NCI-H2081 (cell line): ENCODE measurements at regions not wholly inside any gene's neighbourhood (a gene's known extent, or its start where the extent isn't known, plus 50 kb on each side); places are given as distances from the start of the nearest gene placed in this dataset.

Experiments
- DNase-seq, 2 experiments: peaks; one replicate each; lab custom pipeline; 2025; lab: John Stamatoyannopoulos, UW

- DNase-seq, result no peak
Observed at GRCh38 chr3:148585671-148586379, 111.9 kb upstream of the AGTR1 start.

- DNase-seq, result no peak
Observed at GRCh38 chr3:148588291-148588690, 109.4 kb upstream of the AGTR1 start.

DNA sequence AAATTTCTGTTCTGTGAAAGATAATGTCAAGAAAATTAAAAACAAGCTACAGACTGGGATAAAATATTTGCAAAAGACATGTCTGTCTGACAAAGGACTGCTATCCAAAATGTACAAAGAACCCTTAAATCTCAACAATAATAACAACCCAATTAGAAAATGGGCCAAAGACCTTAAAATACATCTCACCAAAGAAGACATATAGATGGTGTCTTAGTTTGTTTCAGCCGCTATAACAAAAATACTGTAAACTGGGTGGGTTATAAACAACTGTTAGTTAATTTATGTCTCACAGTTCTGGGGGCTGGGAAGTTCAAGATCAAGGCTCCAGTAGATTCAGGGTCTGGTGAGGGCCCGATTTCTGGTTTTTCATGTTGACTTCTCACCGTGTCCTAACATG, 106.2 kb upstream of the AGTR1 start:
- DNase-seq, result no peak

DNA sequence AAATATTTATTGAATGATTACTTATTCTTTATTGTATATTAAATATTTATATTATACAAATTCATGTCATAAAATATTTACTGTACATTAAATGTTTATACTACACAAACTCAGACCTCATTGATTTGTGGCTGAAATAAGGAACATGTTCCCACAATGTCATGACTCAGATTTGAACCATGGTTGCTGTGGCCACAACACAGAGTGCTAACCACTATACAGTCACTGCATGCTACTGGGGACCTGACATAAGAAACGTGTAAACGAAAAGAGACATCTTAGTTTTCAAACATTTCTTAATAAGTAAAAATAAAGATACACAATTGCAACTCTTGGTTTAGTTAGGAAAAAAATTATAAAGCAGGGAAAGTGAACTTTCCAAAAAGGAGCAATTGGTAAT, 99.1 kb upstream of the AGTR1 start:
- DNase-seq, result no peak

DNA sequence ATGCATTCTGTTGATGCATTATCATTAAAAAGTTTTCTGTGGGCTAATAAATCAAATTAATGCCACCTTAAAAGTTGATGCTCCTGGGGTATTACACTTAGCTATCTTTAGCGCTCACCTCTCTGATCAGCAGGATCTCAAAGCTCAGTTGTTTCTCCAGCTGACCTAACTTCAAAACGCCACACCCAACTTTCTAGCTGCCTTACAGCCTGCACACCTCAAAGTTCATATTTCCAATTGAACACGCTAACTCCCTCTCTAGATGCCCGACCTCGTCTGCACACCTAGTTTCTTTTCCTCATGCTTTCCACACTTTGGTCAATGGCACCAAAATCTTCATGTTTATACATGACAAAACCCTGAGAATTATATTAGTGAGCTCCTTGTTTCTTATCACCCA, 98.2 kb upstream of the AGTR1 start:
- DNase-seq, result no peak

DNA sequence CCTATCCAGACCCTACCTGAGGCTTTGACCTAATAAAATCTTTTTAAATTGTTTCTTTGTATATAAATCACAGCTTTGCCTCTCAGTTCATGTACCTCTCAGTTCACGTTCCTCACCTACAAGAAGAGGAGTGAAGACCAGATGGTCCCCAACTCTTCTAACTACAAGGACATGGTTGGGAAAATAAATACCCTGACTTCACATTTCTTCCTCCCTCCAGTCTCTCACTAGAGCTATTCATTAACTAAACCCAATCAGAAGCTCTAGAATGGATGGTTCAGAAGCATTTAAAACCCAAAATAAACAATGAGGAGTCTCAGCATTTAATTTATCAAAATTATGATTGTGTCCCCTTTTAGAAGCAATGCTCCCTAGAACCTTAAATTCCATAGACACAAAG, 97.3 kb upstream of the AGTR1 start:
- no peak for DNase-seq

- DNase-seq, result peak; percentile 40 to 80
Observed at GRCh38 chr3:148600902-148601765, 96.6 kb upstream of the AGTR1 start.

- DNase-seq, result no peak
Observed at GRCh38 chr3:148601766-148602685, 95.7 kb upstream of the AGTR1 start.

DNA sequence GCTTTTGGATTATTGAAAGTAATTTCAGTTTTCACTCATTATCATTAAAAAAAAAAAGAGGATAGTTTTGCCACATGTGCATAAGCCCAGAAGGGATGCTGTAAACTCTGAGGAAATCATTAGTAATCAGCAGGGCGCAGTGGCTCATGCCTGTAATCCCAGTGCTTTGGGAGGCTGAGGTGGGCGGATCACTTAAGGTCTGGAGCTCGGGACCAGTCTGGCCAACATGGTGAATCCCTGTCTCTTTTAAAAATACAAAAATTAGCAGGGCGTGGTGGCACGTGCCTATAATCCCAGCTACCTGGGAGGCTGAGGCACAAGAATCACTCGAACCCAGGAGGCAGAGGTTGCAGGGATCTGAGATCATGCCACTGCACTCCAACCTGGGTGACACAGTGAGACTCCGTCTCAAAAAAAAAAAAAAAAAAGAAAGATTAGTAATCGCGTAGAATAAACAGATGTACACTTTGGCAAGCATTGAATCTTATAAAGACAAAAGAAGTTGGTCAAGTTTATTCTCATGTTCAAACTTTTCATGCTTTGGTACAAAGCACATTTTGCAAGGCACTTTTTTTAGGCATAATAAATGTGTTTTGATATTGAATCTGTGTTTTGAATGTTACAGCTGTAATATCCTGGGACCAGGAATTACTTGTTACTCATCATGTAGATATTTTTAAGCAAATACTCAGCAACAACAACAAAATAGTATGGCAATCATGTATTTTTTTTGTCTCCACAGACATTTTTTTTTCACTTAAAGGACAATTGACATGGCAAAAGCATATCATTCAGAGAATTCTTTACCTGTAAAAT, 93.2 kb upstream of the AGTR1 start:
- DNase-seq, result no peak

DNA sequence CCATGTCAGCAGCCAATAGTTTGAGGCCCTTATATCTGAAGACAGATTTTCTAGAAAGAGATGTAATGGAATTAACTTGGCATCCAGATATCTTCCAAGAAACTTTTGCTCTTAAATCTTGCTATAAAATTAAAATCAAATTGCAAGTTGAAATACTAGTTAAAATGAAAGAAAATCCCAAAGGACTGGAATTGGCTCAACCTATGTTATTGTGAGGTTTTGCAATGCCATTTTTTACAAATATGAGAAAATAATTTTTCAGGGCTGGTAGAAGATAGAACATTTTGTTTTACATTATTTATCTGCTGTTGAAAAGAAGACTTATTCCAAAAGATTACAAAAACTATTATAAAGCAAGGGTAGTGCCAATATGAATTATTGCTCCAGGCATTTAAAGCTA, 92.2 kb upstream of the AGTR1 start:
- no peak for DNase-seq

DNA sequence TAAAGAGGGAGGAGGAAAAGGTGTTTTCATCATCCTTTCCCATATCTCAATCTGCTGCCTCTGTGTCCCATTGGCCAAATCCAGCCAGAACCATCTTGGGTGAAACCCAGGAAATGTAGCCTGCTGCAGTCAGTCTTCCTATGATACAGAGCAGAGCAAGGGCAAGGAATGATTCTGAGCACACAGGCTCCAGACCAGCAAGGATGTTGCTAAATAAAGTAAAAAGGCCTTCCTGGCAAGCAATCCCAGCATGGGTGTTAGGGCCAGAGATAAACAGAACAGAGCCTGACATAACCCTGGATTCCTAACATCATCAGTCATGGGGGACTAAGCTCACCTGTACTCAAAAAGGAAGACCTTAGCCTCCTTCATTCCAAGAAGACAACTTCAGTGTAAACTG, 90.7 kb upstream of the AGTR1 start:
- no peak for DNase-seq

GRCh38 chr3:148607491-148607890, 90.2 kb upstream of the AGTR1 start:
- DNase-seq, result no peak

- no peak for DNase-seq
Observed at GRCh38 chr3:148612278-148612677, 85.4 kb upstream of the AGTR1 start.

GRCh38 chr3:148615382-148615781, 82.3 kb upstream of the AGTR1 start:
- DNase-seq, result no peak

DNA sequence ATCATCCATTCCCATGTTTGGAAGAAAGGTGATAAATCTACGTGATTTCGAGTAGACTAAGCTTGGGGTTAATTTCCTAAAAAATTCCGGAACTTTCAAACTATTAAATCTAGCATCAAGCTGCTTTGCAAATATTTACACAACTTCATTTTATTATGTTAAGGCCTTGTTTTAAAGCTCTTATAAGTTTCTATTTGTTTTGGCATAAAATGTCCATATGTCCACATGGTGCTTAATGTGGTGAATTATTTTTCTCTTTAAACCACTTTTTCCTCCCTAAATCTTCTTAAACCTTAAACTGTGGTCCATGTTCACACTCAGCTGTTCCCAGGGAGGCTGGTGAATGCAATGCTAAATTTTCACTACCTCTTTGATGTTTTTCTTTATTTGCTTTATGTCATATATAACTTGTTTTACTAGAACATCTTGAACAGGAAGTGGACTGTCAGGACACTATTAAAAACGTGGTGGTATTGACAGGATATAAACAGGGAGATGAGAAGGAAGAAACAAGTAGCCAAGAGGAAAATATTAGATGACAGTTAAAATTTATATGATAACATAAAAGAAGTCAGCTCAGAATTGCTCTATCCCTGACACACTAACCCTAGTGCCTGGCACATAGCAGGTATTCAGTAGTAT, 72.5 kb upstream of the AGTR1 start:
- no peak for DNase-seq

- no peak for DNase-seq
Observed at GRCh38 chr3:148625991-148626390, 71.7 kb upstream of the AGTR1 start.

DNA sequence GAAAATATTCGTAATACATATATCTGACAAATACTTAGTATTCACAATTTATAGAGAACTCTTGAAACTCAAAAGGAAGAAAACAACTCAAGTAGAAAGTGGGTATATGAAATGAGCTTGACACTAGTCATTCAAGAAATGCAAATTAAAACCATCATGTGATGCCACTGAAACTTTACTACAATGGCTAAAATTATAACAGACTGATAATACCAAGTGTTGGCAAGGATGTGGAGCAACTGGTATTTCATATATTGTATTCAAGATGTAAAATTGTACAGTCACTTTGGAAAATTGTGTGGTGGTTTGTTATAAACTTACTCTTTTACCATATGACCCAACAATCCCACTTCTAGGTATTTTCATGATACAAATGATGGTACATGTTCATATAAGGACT, 68.7 kb upstream of the AGTR1 start:
- no peak for DNase-seq

- DNase-seq, result no peak
Observed at GRCh38 chr3:148631124-148631903, 66.4 kb upstream of the AGTR1 start.

DNA sequence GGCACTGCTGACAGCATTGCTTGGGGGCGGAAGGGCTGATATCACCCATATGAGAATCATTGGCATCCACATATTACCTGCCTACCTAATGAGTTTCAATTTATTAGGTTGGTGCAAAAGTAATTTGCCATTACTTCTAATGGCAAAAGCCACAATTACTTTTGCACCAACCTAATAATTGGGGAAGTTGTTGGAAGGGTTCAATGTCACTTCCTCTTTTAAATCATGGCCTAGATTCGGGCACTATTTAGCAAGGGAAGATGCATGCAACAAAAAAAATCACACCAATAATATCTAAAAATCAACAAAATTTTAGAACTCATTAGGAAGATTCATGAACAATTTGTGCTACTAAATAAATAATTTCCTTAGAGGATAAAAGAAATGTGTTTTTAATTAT, 56.0 kb upstream of the AGTR1 start:
- no peak for DNase-seq

DNA sequence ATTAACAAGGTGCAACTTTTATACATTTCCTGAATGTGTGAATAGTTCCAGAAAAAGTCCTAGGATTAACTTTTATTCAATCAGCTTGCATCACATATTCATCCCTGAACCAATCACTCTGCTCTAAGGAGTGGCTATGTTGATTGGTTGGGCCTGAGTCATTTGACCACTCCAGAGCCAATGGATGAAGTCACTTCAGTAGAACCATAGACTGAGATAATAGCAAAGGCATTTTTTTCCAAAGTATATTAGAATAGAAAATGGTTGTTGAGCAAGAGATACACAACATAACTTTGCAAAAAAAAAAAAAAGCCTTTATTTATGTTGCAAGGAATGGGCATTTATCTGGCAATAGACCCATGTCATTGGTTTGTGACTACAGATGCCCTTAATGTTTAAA, 55.5 kb upstream of the AGTR1 start:
- no peak for DNase-seq
